H1 (cell line): ENCODE measurements at regions not wholly inside any gene's neighbourhood (a gene's known extent, or its start where the extent isn't known, plus 50 kb on each side); places are given as distances from the start of the nearest gene placed in this dataset.

Experiments used
- CTCF ChIA-PET: fragments of 300-600 bp; sonication (Branson Sonifier 250); formaldehyde crosslinking; loops from one replicate; lab custom pipeline; 2021; ENCODE audit not compliant: partially characterized antibody; lab: Charles Lee
- POLR2A ChIA-PET: fragments of 300-600 bp; sonication (Branson Sonifier 250); formaldehyde crosslinking; loops from one replicate; lab custom pipeline; 2021; ENCODE audit warnings: inconsistent platforms; ENCODE audit not compliant: partially characterized antibody; lab: Charles Lee
- DNase-seq, 2 experiments: peaks; one replicate each; pipeline versions ENCODE4 v3.0.0 to v3.0.0-alpha.2; 2010 to 2022; ENCODE audit warnings: low spot score in 2 of 2, low read depth in 1 of 2, mixed read lengths in 1 of 2
- FAIRE-seq: peaks from 2 replicates; lab custom pipeline; 2011; peaks lifted over from hg19 to GRCh38; lab: Jason Lieb, UNC
- H2AFZ ChIP-seq: 2 replicates; pipeline ENCODE4 v1.8.1; 2012; ENCODE audit warnings: low read length, inconsistent platforms
- H2AK5ac ChIP-seq: 2 replicates; pipeline ENCODE4 v1.6.1; 2013; ENCODE audit warnings: low read depth, low read length
- H2BK120ac ChIP-seq: replicated peaks from 2 replicates; pipeline ENCODE3; 2013; ENCODE audit warnings: low read depth, low read length, inconsistent platforms
- H2BK12ac ChIP-seq: 2 replicates; pipeline ENCODE4 v1.6.1; 2013; ENCODE audit warnings: low read depth, low read length
- H2BK15ac ChIP-seq: 2 replicates; pipeline ENCODE4 v1.6.1; 2013; ENCODE audit warnings: low read length
- H2BK20ac ChIP-seq: 2 replicates; pipeline ENCODE4 v1.6.1; 2013; ENCODE audit warnings: low read length
- H2BK5ac ChIP-seq: 2 replicates; pipeline ENCODE4 v1.6.1; 2013; ENCODE audit warnings: low read depth, low read length
- H3K14ac ChIP-seq: 2 replicates; pipeline ENCODE4 v1.6.1; 2013; ENCODE audit warnings: inconsistent platforms; ENCODE audit not compliant: insufficient read length
- H3K18ac ChIP-seq: 2 replicates; pipeline ENCODE4 v1.6.1; 2013; ENCODE audit warnings: low read length; ENCODE audit errors: extremely low read depth
- H3K23ac ChIP-seq: 2 replicates; pipeline ENCODE4 v1.6.1; 2013; ENCODE audit warnings: inconsistent platforms; ENCODE audit not compliant: insufficient read length
- H3K23me2 ChIP-seq: 2 replicates; pipeline ENCODE4 v1.6.1; 2013; ENCODE audit warnings: low read depth, low read length
- H3K27ac ChIP-seq: 2 replicates; pipeline ENCODE4 v1.6.1; 2011; ENCODE audit warnings: low read depth, low read length, inconsistent platforms
- H3K27me3 ChIP-seq, 4 experiments: replicated peaks in 1 of 4; 1 replicate in 1 of 4; 2 replicates in 3 of 4; pipeline versions ENCODE4 v1.6.1 to v1.8.1; 2011 to 2013; ENCODE audit warnings: low read length in 3 of 4, mild to moderate bottlenecking in 3 of 4, inconsistent platforms in 2 of 4, mixed read lengths in 2 of 4, moderate library complexity in 1 of 4; ENCODE audit not compliant: control insufficient read depth in 3 of 4, insufficient read depth in 3 of 4; ENCODE audit errors: extremely low read depth in 1 of 4
- H3K36me3 ChIP-seq, 4 experiments: 2 replicates each; pipeline versions ENCODE4 v1.6.1 to v1.8.1; 2011 to 2013; ENCODE audit warnings: mild to moderate bottlenecking in 4 of 4, low read length in 3 of 4, moderate library complexity in 2 of 4, control low read depth in 1 of 4, inconsistent platforms in 1 of 4; ENCODE audit not compliant: insufficient read depth in 4 of 4, control insufficient read depth in 2 of 4
- H3K4ac ChIP-seq: replicated peaks from 2 replicates; pipeline ENCODE3; 2013; ENCODE audit warnings: low read length, low read depth, mixed read lengths, inconsistent platforms; ENCODE audit not compliant: insufficient read length
- H3K4me1 ChIP-seq, 4 experiments: replicated peaks in 1 of 4; 1 replicate in 1 of 4; 2 replicates in 3 of 4; pipeline versions ENCODE4 v1.6.1 to v1.8.1; 2011 to 2013; ENCODE audit warnings: low read length in 3 of 4, inconsistent platforms in 2 of 4, mixed read lengths in 1 of 4; ENCODE audit not compliant: insufficient read depth in 4 of 4, control insufficient read depth in 3 of 4
- H3K4me2 ChIP-seq, 2 experiments: 2 replicates each; pipeline versions ENCODE4 v1.6.1 to v1.8.1; 2011 to 2013; ENCODE audit warnings: low read depth in 2 of 2, low read length in 2 of 2, control low read depth in 1 of 2, inconsistent platforms in 1 of 2, mild to moderate bottlenecking in 1 of 2; ENCODE audit not compliant: insufficient read depth in 1 of 2
- H3K4me3 ChIP-seq, 4 experiments: fragments of 200-600, 300-600 bp in 1 of 4; sonication (generic), shearing (Covaris generic), sonication (Bioruptor Twin) in 1 of 4; 2 replicates each; pipeline versions ENCODE4 v1.5.1 to v1.8.1; 2011 to 2016; ENCODE audit warnings: low read length in 4 of 4, low read depth in 3 of 4, control low read depth in 2 of 4, inconsistent platforms in 2 of 4, mild to moderate bottlenecking in 2 of 4, mixed read lengths in 1 of 4, moderate library complexity in 1 of 4; ENCODE audit not compliant: insufficient read depth in 2 of 4; ENCODE audit errors: extremely low read depth in 1 of 4
- H3K56ac ChIP-seq: replicated peaks from 2 replicates; pipeline ENCODE3; 2013; ENCODE audit warnings: low read depth, mild to moderate bottlenecking, mixed read lengths, low read length, inconsistent platforms; ENCODE audit not compliant: insufficient read length
- H3K79me1 ChIP-seq: 2 replicates; pipeline ENCODE4 v1.6.1; 2013; ENCODE audit warnings: low read depth, low read length, control low read depth
- H3K79me2 ChIP-seq, 2 experiments: 2 replicates each; pipeline versions ENCODE4 v1.6.1 to v1.8.1; 2012 to 2013; ENCODE audit warnings: low read length in 2 of 2, mild to moderate bottlenecking in 2 of 2, inconsistent platforms in 1 of 2; ENCODE audit not compliant: insufficient read depth in 2 of 2, control insufficient read depth in 1 of 2
- H3K9ac ChIP-seq, 4 experiments: replicated peaks in 1 of 4; 1 replicate in 1 of 4; 2 replicates in 3 of 4; pipeline versions ENCODE4 v1.6.1 to v1.8.1; 2011 to 2013; ENCODE audit warnings: low read depth in 3 of 4, low read length in 3 of 4, control low read depth in 2 of 4, mild to moderate bottlenecking in 2 of 4, moderate library complexity in 2 of 4, inconsistent platforms in 1 of 4; ENCODE audit errors: extremely low read depth in 1 of 4
- H3K9me3 ChIP-seq, 2 experiments: 2 replicates each; pipeline versions ENCODE4 v1.6.1 to v1.8.1; 2012 to 2013; ENCODE audit warnings: mild to moderate bottlenecking in 2 of 2, moderate library complexity in 2 of 2, control low read depth in 1 of 2, inconsistent platforms in 1 of 2, low read depth in 1 of 2, low read length in 1 of 2, mixed read lengths in 1 of 2; ENCODE audit not compliant: insufficient read depth in 2 of 2
- H4K20me1 ChIP-seq, 2 experiments: replicated peaks in 1 of 2; 2 replicates each; pipeline versions ENCODE3 to v1.8.1; 2011 to 2013; ENCODE audit warnings: inconsistent platforms in 2 of 2, low read length in 2 of 2, mild to moderate bottlenecking in 1 of 2; ENCODE audit not compliant: insufficient read depth in 2 of 2, control insufficient read depth in 1 of 2
- H4K5ac ChIP-seq: 2 replicates; pipeline ENCODE4 v1.6.1; 2013; ENCODE audit warnings: low read length, low read depth, mixed read lengths, inconsistent platforms; ENCODE audit not compliant: insufficient read length
- H4K8ac ChIP-seq: 2 replicates; pipeline ENCODE4 v1.8.0; 2013; ENCODE audit warnings: mild to moderate bottlenecking, moderate library complexity, low read length, inconsistent platforms; ENCODE audit not compliant: insufficient read depth; ENCODE audit errors: extremely low read depth
- H4K91ac ChIP-seq: replicated peaks from 2 replicates; pipeline ENCODE3; 2013; ENCODE audit warnings: low read length, mixed read lengths, inconsistent platforms; ENCODE audit not compliant: insufficient read length
- ASH2L ChIP-seq: fragments of 200-600, 300-600 bp; sonication (generic); IDR thresholded peaks from one replicate; pipeline ENCODE4 v1.7.1; 2017; ENCODE audit warnings: low read length
- BCL11A ChIP-seq, 2 experiments: IDR thresholded peaks; one replicate each; pipeline ENCODE4 v1.6.1; 2011; ENCODE audit warnings: low read depth in 2 of 2, low read length in 2 of 2, mild to moderate bottlenecking in 2 of 2
- EGR1 ChIP-seq: IDR thresholded peaks from 2 replicates; pipeline ENCODE4 v1.6.1; 2011; ENCODE audit warnings: low read depth, low read length, borderline replicate concordance
- GTF2F1 ChIP-seq: IDR thresholded peaks from 2 replicates; pipeline ENCODE4 v1.6.1; 2012; ENCODE audit warnings: low read depth, low read length, improper control_type of control experiment, borderline replicate concordance
- HDAC2 ChIP-seq, 2 experiments: fragments of 300-600 bp in 1 of 2; sonication (generic) in 1 of 2; IDR thresholded peaks; 2 replicates each; pipeline ENCODE4 v1.6.1; 2011 to 2012; ENCODE audit warnings: low read depth in 2 of 2, low read length in 2 of 2, mild to moderate bottlenecking in 2 of 2, moderate library complexity in 2 of 2, borderline replicate concordance in 1 of 2, inconsistent platforms in 1 of 2
- KDM1A ChIP-seq: fragments of 200-600, 300-600 bp; sonication (generic); IDR thresholded peaks from 2 replicates; pipeline ENCODE4 v1.7.1; 2016; ENCODE audit warnings: mild to moderate bottlenecking, low read length, borderline replicate concordance
- PHF8 ChIP-seq: fragments of 200-600 bp; sonication (generic); conservative IDR thresholded peaks from 2 replicates; pipeline ENCODE4 v1.7.1; 2012; ENCODE audit warnings: low read depth, mild to moderate bottlenecking, inconsistent platforms, low read length, moderate library complexity
- RBBP5 ChIP-seq: IDR thresholded peaks from 2 replicates; pipeline ENCODE4 v1.7.1; 2012; ENCODE audit warnings: low read depth, mild to moderate bottlenecking, inconsistent platforms, low read length, moderate library complexity, borderline replicate concordance
- SIX5 ChIP-seq: IDR thresholded peaks from 2 replicates; pipeline ENCODE4 v1.6.1; 2011; ENCODE audit warnings: mild to moderate bottlenecking, low read depth, low read length
- TCF12 ChIP-seq: IDR thresholded peaks from 2 replicates; pipeline ENCODE4 v1.6.1; 2011; ENCODE audit warnings: low read depth, mild to moderate bottlenecking, low read length
- WGBS, 2 experiments: shearing (Covaris generic) in 1 of 2; methylation state at CpG; one replicate each; pipeline versions ENCODE4 v1.1.6 to v1.1.7; 2013 to 2015; ENCODE audit warnings: low lambda C conversion rate in 2 of 2, mixed read lengths in 2 of 2, inconsistent platforms in 1 of 2, low coverage in 1 of 2, missing lambda C conversion rate in 1 of 2; ENCODE audit not compliant: insufficient replicate concordance in 2 of 2, insufficient coverage in 1 of 2, insufficient read length in 1 of 2; ENCODE audit errors: extremely low coverage in 1 of 2, missing lambda C conversion rate in 1 of 2; 5-methylcytosine and 5-hydroxymethylcytosine counted together

GRCh38 chr5:26568316-26568715 is 470.1 kb downstream of the CDH9 start:
- Histone ChIP-seq H3K9me3 (peaks cover 0 to 5% of the 10 kb centered on the region in 2 experiments; a peak in 1 of 4 replicates), H4K8ac (peak overlapping the region; percentile 65; the same call in 1 of the 2 replicates), H3K14ac (no peak overlapping the region), H2BK120ac (no peak overlapping the region), H3K4ac (no peak overlapping the region), H3K23me2 (no peaks in the 10 kb centered on the region), H3K4me2 (no peak overlapping the region), H3K18ac (no peak overlapping the region), H3K4me3 (no peak overlapping the region), H4K91ac (no peak overlapping the region), H3K27me3 (no peaks in the 10 kb centered on the region), H2BK20ac (no peak overlapping the region), H3K27ac (no peak overlapping the region), H3K23ac (no peak overlapping the region), H3K4me1 (no peaks in the 10 kb centered on the region), H3K9ac (no peak overlapping the region), H3K79me2 (no peaks in the 10 kb centered on the region), H2BK15ac (no peak overlapping the region), H3K56ac (no peak overlapping the region), H2BK12ac (no peak overlapping the region), H4K20me1 (no peaks in the 10 kb centered on the region), H3K79me1 (no peaks in the 10 kb centered on the region), H2AK5ac (no peak overlapping the region), H4K5ac (no peak overlapping the region), H2AFZ (no peak overlapping the region), H2BK5ac (no peak overlapping the region), H3K36me3 (no peaks in the 10 kb centered on the region)
- DNase-seq, result no peak
- no peak for TF ChIP-seq BCL11A (IDR thresholded peaks at IDR 0.05; ENCODE audit: low read depth in 2 of 2, low read length in 2 of 2)
- no peak for TF ChIP-seq RBBP5
- no peak for TF ChIP-seq SIX5
- TF ChIP-seq EGR1, result no peak
- TF ChIP-seq TCF12, result no peak
- TF ChIP-seq ASH2L, result no peak
- TF ChIP-seq HDAC2 (IDR thresholded peaks at IDR 0.05; ENCODE audit: borderline replicate concordance in 1 of 2, low read depth in 2 of 2, low read length in 2 of 2), result no peak
- no peak for TF ChIP-seq GTF2F1
- TF ChIP-seq KDM1A, result no peak
- TF ChIP-seq PHF8, result no peak
- FAIRE-seq, result no peak
- ChIA-PET CTCF (interaction anchor here (0.6 to 1.8 kb wide), 3 partner anchors 20 to 486 kb away, joined by 3 to 5 read pairs (median 4); no protein-coding TSS in a partner anchor), POLR2A (no interaction called here)
- 89% methylated on average over 9 of the region's 9 CpGs; no CpG with 5 or more reads in 1 of the 2 experiments for WGBS, 2 experiments
